GM12878 (cell line): ENCODE measurements at regions not wholly inside any gene's neighbourhood (a gene's known extent, or its start where the extent isn't known, plus 50 kb on each side); places are given as distances from the start of the nearest gene placed in this dataset.

ENCODE experiments used
- ATAC-seq: fragments of 200-7000 bp; cut with Tn5 transposase; 3 replicates; pipeline ENCODE4 v1.9.1; 2020; ENCODE audit warnings: mild to moderate bottlenecking, moderate library complexity
- BruUV-seq: library from RNA; stranded (reverse); fragments of 400-500 nt; replicated peaks from 2 replicates; lab custom pipeline; 2021; lab: Mats Ljungman, UMichigan
- CTCF ChIA-PET: fragments of 300-600 bp; sonication (Branson Sonifier 250); formaldehyde crosslinking; extraction: SDS; loops from one replicate; lab custom pipeline; 2021; ENCODE audit warnings: inconsistent platforms; lab: Yijun Ruan, JAX
- POLR2A ChIA-PET: fragments of 350-600 bp; formaldehyde crosslinking; extraction: SDS; loops from one replicate; lab custom pipeline; 2021; ENCODE audit warnings: inconsistent platforms; lab: Charles Lee
- RAD21 ChIA-PET: fragments of 300-600 bp; sonication (Branson Sonifier 250); formaldehyde crosslinking; loops from one replicate; lab custom pipeline; 2023; ENCODE audit warnings: antibody characterized with exemption; ENCODE audit not compliant: unreplicated experiment; lab: Charles Lee
- SMC1A ChIA-PET: fragments of 300-600 bp; sonication (Branson Sonifier 250); formaldehyde crosslinking; loops from one replicate; lab custom pipeline; 2023; ENCODE audit not compliant: unreplicated experiment, uncharacterized antibody; lab: Charles Lee
- DNase-seq: peaks from one replicate; pipeline ENCODE4 v3.0.0-alpha.2; 2011; ENCODE audit warnings: low read depth, low spot score
- FAIRE-seq: peaks from 3 replicates; lab custom pipeline; 2011; peaks lifted over from hg19 to GRCh38; lab: Jason Lieb, UNC
- H2AFZ ChIP-seq: 2 replicates; pipeline ENCODE4 v1.6.0; 2011; ENCODE audit warnings: low read depth, low read length, control low read depth; ENCODE audit not compliant: control insufficient read depth
- H3K27ac ChIP-seq: 2 replicates; pipeline ENCODE4 v1.5.1; 2011; ENCODE audit warnings: control low read depth; ENCODE audit not compliant: control insufficient read depth, insufficient read depth
- H3K27me3 ChIP-seq, 2 experiments: replicated peaks in 1 of 2; 2 replicates each; pipeline versions ENCODE4 v1.6.0 to v1.6.1; 2011; ENCODE audit warnings: low read length in 1 of 2; ENCODE audit not compliant: control insufficient read depth in 2 of 2, insufficient read depth in 2 of 2
- H3K36me3 ChIP-seq, 2 experiments: 2 replicates each; pipeline ENCODE4 v1.5.1; 2011; ENCODE audit warnings: low read length in 1 of 2; ENCODE audit not compliant: control insufficient read depth in 2 of 2, insufficient read depth in 2 of 2
- H3K4me1 ChIP-seq: 2 replicates; pipeline ENCODE4 v1.6.1; 2011; ENCODE audit warnings: mild to moderate bottlenecking, low read length, moderate library complexity, mixed read lengths; ENCODE audit not compliant: control insufficient read depth, insufficient read depth
- H3K4me2 ChIP-seq: 2 replicates; pipeline ENCODE4 v1.6.0; 2011; ENCODE audit warnings: control low read depth; ENCODE audit not compliant: control insufficient read depth, insufficient read depth
- H3K4me3 ChIP-seq: fragments of 200-600 bp; sonication (generic); 2 replicates; pipeline ENCODE4 v1.5.1; 2016
- H3K79me2 ChIP-seq: 2 replicates; pipeline ENCODE4 v1.6.0; 2011; ENCODE audit warnings: low read length; ENCODE audit not compliant: control insufficient read depth, insufficient read depth
- H3K9ac ChIP-seq: 2 replicates; pipeline ENCODE4 v1.8.0; 2011; ENCODE audit warnings: low read length, control low read depth, mixed read lengths; ENCODE audit not compliant: control insufficient read depth, insufficient read depth
- H3K9me3 ChIP-seq: replicated peaks from 3 replicates; pipeline ENCODE4 v1.5.1; 2011; ENCODE audit warnings: mild to moderate bottlenecking, low read length; ENCODE audit not compliant: control insufficient read depth, insufficient read depth
- H4K20me1 ChIP-seq: 2 replicates; pipeline ENCODE4 v1.6.0; 2011; ENCODE audit not compliant: control insufficient read depth, insufficient read depth
- EZH2 ChIP-seq: IDR thresholded peaks from 2 replicates; pipeline ENCODE4 v1.6.1; 2012; ENCODE audit warnings: low read depth, mild to moderate bottlenecking, control low read depth, inconsistent platforms, low read length, borderline replicate concordance; ENCODE audit not compliant: control insufficient read depth
- JUND ChIP-seq: IDR thresholded peaks from 2 replicates; pipeline ENCODE4 v1.6.1; 2012; ENCODE audit warnings: low read depth, mild to moderate bottlenecking, low read length, improper control_type of control experiment, moderate library complexity
- MTA3 ChIP-seq: IDR thresholded peaks from 2 replicates; pipeline ENCODE4 v1.6.1; 2012; ENCODE audit warnings: low read length, inconsistent platforms, borderline replicate concordance
- NR2C1 ChIP-seq: fragments of 450-650 bp; IDR thresholded peaks from 2 replicates; pipeline ENCODE4 v1.6.1; 2017; ENCODE audit warnings: antibody characterized with exemption, mild to moderate bottlenecking, moderate library complexity
- RB1 ChIP-seq: fragments of 450-650 bp; formaldehyde crosslinking; IDR thresholded peaks from 2 replicates; pipeline ENCODE4 v1.6.1; 2017; ENCODE audit warnings: mild to moderate bottlenecking, borderline replicate concordance
- RUNX3 ChIP-seq: IDR thresholded peaks from 2 replicates; pipeline ENCODE4 v1.6.1; 2012; ENCODE audit warnings: low read length, inconsistent platforms
- SP1 ChIP-seq: IDR thresholded peaks from one replicate; pipeline ENCODE4 v1.6.1; 2011; ENCODE audit warnings: low read depth, low read length
- SPI1 ChIP-seq: IDR thresholded peaks from 2 replicates; pipeline ENCODE4 v1.6.1; 2011; ENCODE audit warnings: low read depth, mild to moderate bottlenecking, low read length, moderate library complexity, borderline replicate concordance; ENCODE audit not compliant: insufficient read depth
- TAF1 ChIP-seq: IDR thresholded peaks from 2 replicates; pipeline ENCODE4 v1.6.1; 2011; ENCODE audit warnings: mild to moderate bottlenecking, low read depth, low read length, borderline replicate concordance
- WGBS: methylation state at CpG from one replicate; pipeline ENCODE4 v1.1.6; 2016; ENCODE audit warnings: low lambda C conversion rate; ENCODE audit not compliant: insufficient replicate concordance, insufficient coverage; ENCODE audit errors: missing lambda C conversion rate; 5-methylcytosine and 5-hydroxymethylcytosine counted together
- in situ Hi-C: fragments of 300-500 bp; cut with MboI; formaldehyde crosslinking; loops from 9 replicates; pipeline ENCODE4 v1.14.3; 2018; ENCODE audit warnings: mixed read lengths
- intact Hi-C: fragments of 100-400 bp; cut with micrococcal nuclease; formaldehyde crosslinking; loops from one replicate; pipeline ENCODE4 v1.14.2; 2022; ENCODE audit not compliant: unreplicated experiment
- TF ChIP-seq, protein P1 (sequence below): fragments of 450-650 bp; IDR thresholded peaks from 2 replicates; pipeline ENCODE4 v1.6.1; 2018; ENCODE audit warnings: mild to moderate bottlenecking, low read depth, moderate library complexity; ENCODE audit not compliant: partially characterized antibody
- TF ChIP-seq, protein P2 (sequence below): fragments of 450-650 bp; IDR thresholded peaks from 2 replicates; pipeline ENCODE4 v1.6.1; 2017; ENCODE audit warnings: mild to moderate bottlenecking, moderate library complexity
- TF ChIP-seq, protein P3 (sequence below): IDR thresholded peaks from 2 replicates; pipeline ENCODE4 v1.6.1; 2011; ENCODE audit warnings: borderline replicate concordance, low read depth, mild to moderate bottlenecking, moderate library complexity, low read length; ENCODE audit not compliant: insufficient read depth, poor library complexity, severe bottlenecking
- TF ChIP-seq, protein P4 (sequence below): fragments of 150-350 bp; IDR thresholded peaks from 2 replicates; pipeline ENCODE4 v1.6.1; 2014; ENCODE audit warnings: mild to moderate bottlenecking, low read depth, low read length

DNA sequence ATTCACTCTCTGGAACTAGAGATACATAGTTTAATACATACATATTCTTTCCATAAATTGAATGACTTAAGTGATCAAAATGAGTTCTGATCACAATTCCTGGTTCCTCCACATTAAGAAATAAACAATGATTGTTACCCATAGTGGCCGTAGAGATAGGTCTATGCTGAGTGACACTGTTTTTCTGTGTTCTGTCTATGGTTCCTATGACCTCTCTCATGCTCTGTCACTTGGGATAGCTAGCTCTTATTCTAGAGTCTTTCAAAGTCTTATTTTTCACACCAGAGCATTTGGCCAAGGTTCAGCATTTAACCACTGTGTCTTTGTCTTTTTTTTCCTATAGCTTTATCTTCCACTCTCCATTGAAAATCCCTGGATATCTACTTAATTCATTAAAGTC lies 132.4 kb downstream of the GOLGA6L6 start (continued):
- TF ChIP-seq, protein P1, sequence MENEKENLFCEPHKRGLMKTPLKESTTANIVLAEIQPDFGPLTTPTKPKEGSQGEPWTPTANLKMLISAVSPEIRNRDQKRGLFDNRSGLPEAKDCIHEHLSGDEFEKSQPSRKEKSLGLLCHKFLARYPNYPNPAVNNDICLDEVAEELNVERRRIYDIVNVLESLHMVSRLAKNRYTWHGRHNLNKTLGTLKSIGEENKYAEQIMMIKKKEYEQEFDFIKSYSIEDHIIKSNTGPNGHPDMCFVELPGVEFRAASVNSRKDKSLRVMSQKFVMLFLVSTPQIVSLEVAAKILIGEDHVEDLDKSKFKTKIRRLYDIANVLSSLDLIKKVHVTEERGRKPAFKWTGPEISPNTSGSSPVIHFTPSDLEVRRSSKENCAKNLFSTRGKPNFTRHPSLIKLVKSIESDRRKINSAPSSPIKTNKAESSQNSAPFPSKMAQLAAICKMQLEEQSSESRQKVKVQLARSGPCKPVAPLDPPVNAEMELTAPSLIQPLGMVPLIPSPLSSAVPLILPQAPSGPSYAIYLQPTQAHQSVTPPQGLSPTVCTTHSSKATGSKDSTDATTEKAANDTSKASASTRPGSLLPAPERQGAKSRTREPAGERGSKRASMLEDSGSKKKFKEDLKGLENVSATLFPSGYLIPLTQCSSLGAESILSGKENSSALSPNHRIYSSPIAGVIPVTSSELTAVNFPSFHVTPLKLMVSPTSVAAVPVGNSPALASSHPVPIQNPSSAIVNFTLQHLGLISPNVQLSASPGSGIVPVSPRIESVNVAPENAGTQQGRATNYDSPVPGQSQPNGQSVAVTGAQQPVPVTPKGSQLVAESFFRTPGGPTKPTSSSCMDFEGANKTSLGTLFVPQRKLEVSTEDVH, result no peak
- TF ChIP-seq TAF1, result no peak

DNA sequence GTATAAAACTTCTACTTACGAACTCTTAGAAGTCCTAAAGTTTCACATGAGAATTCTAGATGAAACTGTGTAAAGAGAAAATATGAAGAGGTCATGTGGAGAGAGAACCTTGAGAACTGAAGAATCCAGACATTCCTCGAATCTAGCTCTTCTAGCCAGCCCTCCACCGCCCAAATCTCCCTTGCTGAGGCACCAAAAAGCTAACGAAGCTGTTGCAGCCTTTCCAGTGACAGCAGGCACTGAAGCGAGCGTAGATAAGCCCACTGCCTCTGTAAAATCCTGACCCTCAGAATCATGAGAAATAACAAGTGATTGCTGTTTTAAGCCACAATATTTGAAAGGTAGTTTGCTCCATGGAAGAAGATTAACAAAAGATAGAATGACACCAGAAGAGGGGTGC lies 134.0 kb downstream of the GOLGA6L6 start:
- Histone ChIP-seq H3K4me1 (no peaks in the 10 kb centered on the region), H3K4me2 (no peak overlapping the region), H3K27ac (no peak overlapping the region), H3K4me3 (no peak overlapping the region), H3K9me3 (no peaks in the 10 kb centered on the region), H3K36me3 (no peaks in the 10 kb centered on the region), H3K27me3 (no peaks in the 10 kb centered on the region), H4K20me1 (no peaks in the 10 kb centered on the region), H3K9ac (no peak overlapping the region), H3K79me2 (no peaks in the 10 kb centered on the region), H2AFZ (no peak overlapping the region)
- intact Hi-C loops (no loop called here), in situ Hi-C loops (no loop called here)
- under 1% methylated on average over 6 of the region's 6 CpGs for WGBS
- ChIA-PET POLR2A (no interaction called here), RAD21 (no interaction called here), SMC1A (no interaction called here), CTCF (interaction anchor here (0.8 kb wide), 1 partner anchor 10 kb away, joined by 3 read pairs; no protein-coding TSS in a partner anchor)
- FAIRE-seq (no peak), ATAC-seq (no peak), DNase-seq (no peak)
- BruUV-seq, result no TSS peak
- TF ChIP-seq, protein P2, sequence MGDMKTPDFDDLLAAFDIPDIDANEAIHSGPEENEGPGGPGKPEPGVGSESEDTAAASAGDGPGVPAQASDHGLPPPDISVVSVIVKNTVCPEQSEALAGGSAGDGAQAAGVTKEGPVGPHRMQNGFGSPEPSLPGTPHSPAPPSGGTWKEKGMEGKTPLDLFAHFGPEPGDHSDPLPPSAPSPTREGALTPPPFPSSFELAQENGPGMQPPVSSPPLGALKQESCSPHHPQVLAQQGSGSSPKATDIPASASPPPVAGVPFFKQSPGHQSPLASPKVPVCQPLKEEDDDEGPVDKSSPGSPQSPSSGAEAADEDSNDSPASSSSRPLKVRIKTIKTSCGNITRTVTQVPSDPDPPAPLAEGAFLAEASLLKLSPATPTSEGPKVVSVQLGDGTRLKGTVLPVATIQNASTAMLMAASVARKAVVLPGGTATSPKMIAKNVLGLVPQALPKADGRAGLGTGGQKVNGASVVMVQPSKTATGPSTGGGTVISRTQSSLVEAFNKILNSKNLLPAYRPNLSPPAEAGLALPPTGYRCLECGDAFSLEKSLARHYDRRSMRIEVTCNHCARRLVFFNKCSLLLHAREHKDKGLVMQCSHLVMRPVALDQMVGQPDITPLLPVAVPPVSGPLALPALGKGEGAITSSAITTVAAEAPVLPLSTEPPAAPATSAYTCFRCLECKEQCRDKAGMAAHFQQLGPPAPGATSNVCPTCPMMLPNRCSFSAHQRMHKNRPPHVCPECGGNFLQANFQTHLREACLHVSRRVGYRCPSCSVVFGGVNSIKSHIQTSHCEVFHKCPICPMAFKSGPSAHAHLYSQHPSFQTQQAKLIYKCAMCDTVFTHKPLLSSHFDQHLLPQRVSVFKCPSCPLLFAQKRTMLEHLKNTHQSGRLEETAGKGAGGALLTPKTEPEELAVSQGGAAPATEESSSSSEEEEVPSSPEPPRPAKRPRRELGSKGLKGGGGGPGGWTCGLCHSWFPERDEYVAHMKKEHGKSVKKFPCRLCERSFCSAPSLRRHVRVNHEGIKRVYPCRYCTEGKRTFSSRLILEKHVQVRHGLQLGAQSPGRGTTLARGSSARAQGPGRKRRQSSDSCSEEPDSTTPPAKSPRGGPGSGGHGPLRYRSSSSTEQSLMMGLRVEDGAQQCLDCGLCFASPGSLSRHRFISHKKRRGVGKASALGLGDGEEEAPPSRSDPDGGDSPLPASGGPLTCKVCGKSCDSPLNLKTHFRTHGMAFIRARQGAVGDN, result no peak
- TF ChIP-seq JUND (no peak), SPI1 (no peak), RUNX3 (no peak), SP1 (no peak), EZH2 (no peak), MTA3 (no peak), RB1 (no peak), NR2C1 (no peak)
- TF ChIP-seq, protein P3, sequence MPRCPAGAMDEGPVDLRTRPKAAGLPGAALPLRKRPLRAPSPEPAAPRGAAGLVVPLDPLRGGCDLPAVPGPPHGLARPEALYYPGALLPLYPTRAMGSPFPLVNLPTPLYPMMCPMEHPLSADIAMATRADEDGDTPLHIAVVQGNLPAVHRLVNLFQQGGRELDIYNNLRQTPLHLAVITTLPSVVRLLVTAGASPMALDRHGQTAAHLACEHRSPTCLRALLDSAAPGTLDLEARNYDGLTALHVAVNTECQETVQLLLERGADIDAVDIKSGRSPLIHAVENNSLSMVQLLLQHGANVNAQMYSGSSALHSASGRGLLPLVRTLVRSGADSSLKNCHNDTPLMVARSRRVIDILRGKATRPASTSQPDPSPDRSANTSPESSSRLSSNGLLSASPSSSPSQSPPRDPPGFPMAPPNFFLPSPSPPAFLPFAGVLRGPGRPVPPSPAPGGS, result no peak
- TF ChIP-seq, protein P4, sequence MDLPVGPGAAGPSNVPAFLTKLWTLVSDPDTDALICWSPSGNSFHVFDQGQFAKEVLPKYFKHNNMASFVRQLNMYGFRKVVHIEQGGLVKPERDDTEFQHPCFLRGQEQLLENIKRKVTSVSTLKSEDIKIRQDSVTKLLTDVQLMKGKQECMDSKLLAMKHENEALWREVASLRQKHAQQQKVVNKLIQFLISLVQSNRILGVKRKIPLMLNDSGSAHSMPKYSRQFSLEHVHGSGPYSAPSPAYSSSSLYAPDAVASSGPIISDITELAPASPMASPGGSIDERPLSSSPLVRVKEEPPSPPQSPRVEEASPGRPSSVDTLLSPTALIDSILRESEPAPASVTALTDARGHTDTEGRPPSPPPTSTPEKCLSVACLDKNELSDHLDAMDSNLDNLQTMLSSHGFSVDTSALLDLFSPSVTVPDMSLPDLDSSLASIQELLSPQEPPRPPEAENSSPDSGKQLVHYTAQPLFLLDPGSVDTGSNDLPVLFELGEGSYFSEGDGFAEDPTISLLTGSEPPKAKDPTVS, result no peak
